GM23338 (cell line): ENCODE measurements at regions not wholly inside any gene's neighbourhood (a gene's known extent, or its start where the extent isn't known, plus 50 kb on each side); places are given as distances from the start of the nearest gene placed in this dataset.

Source experiments
- ATAC-seq: fragments of 200-7000 bp; cut with Tn5 transposase; 3 replicates; pipeline ENCODE4 v1.9.1; 2020
- DNase-seq: peaks from one replicate; pipeline ENCODE4 v3.0.0-alpha.2; 2015; ENCODE audit warnings: low spot score
- H2AFZ ChIP-seq: fragments of 200-600 bp; sonication (generic); 2 replicates; pipeline ENCODE4 v1.8.0; 2016; ENCODE audit warnings: antibody characterized with exemption, mild to moderate bottlenecking, moderate library complexity
- H3F3A ChIP-seq: fragments of 200-600 bp; sonication (generic); replicated peaks from 2 replicates; pipeline ENCODE4 v1.8.0; 2017; ENCODE audit warnings: antibody characterized with exemption, mixed run types, low read depth
- H3K27ac ChIP-seq: fragments of 200-600 bp; sonication (generic); 2 replicates; pipeline ENCODE4 v1.6.1; 2016; ENCODE audit warnings: low read depth
- H3K27me3 ChIP-seq: fragments of 200-600 bp; sonication (generic); 2 replicates; pipeline ENCODE4 v1.8.0; 2016; ENCODE audit warnings: mild to moderate bottlenecking, mixed run types, moderate library complexity; ENCODE audit not compliant: insufficient read depth
- H3K36me3 ChIP-seq: fragments of 200-600 bp; sonication (generic); 2 replicates; pipeline ENCODE4 v1.8.0; 2016; ENCODE audit warnings: mild to moderate bottlenecking; ENCODE audit not compliant: insufficient read depth
- H3K4me1 ChIP-seq: fragments of 200-600 bp; sonication (generic); 2 replicates; pipeline ENCODE4 v1.8.0; 2016; ENCODE audit warnings: mild to moderate bottlenecking, moderate library complexity; ENCODE audit not compliant: insufficient read depth
- H3K4me2 ChIP-seq: fragments of 200-600 bp; sonication (generic); 2 replicates; pipeline ENCODE4 v1.7.1; 2017; ENCODE audit warnings: mixed run types
- H3K4me3 ChIP-seq: fragments of 200-600 bp; sonication (generic); 2 replicates; pipeline ENCODE4 v1.6.1; 2016; ENCODE audit warnings: mixed run types
- H3K79me2 ChIP-seq: fragments of 200-600 bp; sonication (generic); replicated peaks from 2 replicates; pipeline ENCODE4 v1.8.0; 2017; ENCODE audit warnings: mild to moderate bottlenecking; ENCODE audit not compliant: insufficient read depth
- H3K9me2 ChIP-seq: fragments of 200-600 bp; sonication (generic); 2 replicates; pipeline ENCODE4 v1.8.0; 2017; ENCODE audit not compliant: insufficient read depth
- H4K20me1 ChIP-seq: fragments of 200-600 bp; sonication (generic); replicated peaks from 2 replicates; pipeline ENCODE4 v1.8.0; 2017; ENCODE audit warnings: mild to moderate bottlenecking; ENCODE audit not compliant: insufficient read depth
- H3K27ac Mint-ChIP-seq: 2 replicates; pipeline ENCODE4 v1.8.0; 2020; ENCODE audit warnings: inconsistent platforms, mild to moderate bottlenecking, moderate library complexity, mixed read lengths
- H3K27me3 Mint-ChIP-seq: 3 replicates; pipeline ENCODE4 v1.8.0; 2022; ENCODE audit warnings: low read depth, mild to moderate bottlenecking, moderate library complexity, mixed read lengths, inconsistent platforms; ENCODE audit not compliant: insufficient read depth, poor library complexity
- H3K36me3 Mint-ChIP-seq: 3 replicates; pipeline ENCODE4 v1.8.0; 2021; ENCODE audit warnings: low read depth, mild to moderate bottlenecking, inconsistent platforms, moderate library complexity, mixed read lengths
- H3K4me1 Mint-ChIP-seq: 3 replicates; pipeline ENCODE4 v1.8.0; 2020; ENCODE audit warnings: mild to moderate bottlenecking, inconsistent platforms, mixed read lengths
- H3K4me3 Mint-ChIP-seq: 3 replicates; pipeline ENCODE4 v1.8.0; 2021; ENCODE audit warnings: moderate library complexity, mild to moderate bottlenecking, inconsistent platforms, mixed read lengths
- H3K9me3 Mint-ChIP-seq: 3 replicates; pipeline ENCODE4 v1.8.0; 2020; ENCODE audit warnings: moderate library complexity, mild to moderate bottlenecking, inconsistent platforms, mixed read lengths
- CREB1 ChIP-seq: fragments of 250-450 bp; sonication (Bioruptor Pico); IDR thresholded peaks from 2 replicates; pipeline ENCODE4 v1.5.0; 2020; ENCODE audit warnings: low read depth, mild to moderate bottlenecking, moderate library complexity
- ETS1 ChIP-seq: IDR thresholded peaks from 2 replicates; pipeline ENCODE4 v1.6.1; 2016; ENCODE audit warnings: antibody characterized with exemption
- EZH2 ChIP-seq: fragments of 200-600 bp; sonication (generic); IDR thresholded peaks from one replicate; pipeline ENCODE4 v1.8.0; 2017; ENCODE audit warnings: antibody characterized with exemption, mild to moderate bottlenecking, low read depth; ENCODE audit not compliant: unreplicated experiment
- EZH2phosphoT487 ChIP-seq: fragments of 200-600 bp; sonication (generic); IDR thresholded peaks from one replicate; pipeline ENCODE4 v1.8.1; 2018; ENCODE audit warnings: antibody characterized with exemption; ENCODE audit not compliant: unreplicated experiment
- STAT1 ChIP-seq: IDR thresholded peaks from one replicate; pipeline ENCODE4 v1.6.1; 2016; ENCODE audit warnings: antibody characterized with exemption; ENCODE audit not compliant: unreplicated experiment
- ZNF114 ChIP-seq: fragments of 250-450 bp; sonication (Bioruptor Pico); IDR thresholded peaks from 2 replicates; pipeline ENCODE4 v1.5.0; 2020; ENCODE audit warnings: mild to moderate bottlenecking, moderate library complexity
- ZNF331 ChIP-seq: fragments of 250-450 bp; sonication (Bioruptor Pico); IDR thresholded peaks from 2 replicates; pipeline ENCODE4 v1.5.0; 2020; ENCODE audit warnings: low read depth, mild to moderate bottlenecking, moderate library complexity
- TF ChIP-seq, protein P1 (sequence below): fragments of 250-450 bp; sonication (Bioruptor Pico); IDR thresholded peaks from 2 replicates; pipeline ENCODE4 v1.5.0; 2020; ENCODE audit warnings: mild to moderate bottlenecking, moderate library complexity
- TF ChIP-seq, protein P2 (sequence below): IDR thresholded peaks from one replicate; pipeline ENCODE4 v1.6.1; 2018; ENCODE audit warnings: antibody characterized with exemption; ENCODE audit not compliant: unreplicated experiment
- TF ChIP-seq, protein P3 (sequence below), 2 experiments: fragments of 200-600 bp in 1 of 2; sonication (generic) in 1 of 2; conservative IDR thresholded peaks; 2 replicates each; pipeline versions ENCODE4 v1.5.1 to v1.6.1; 2016 to 2017; ENCODE audit warnings: antibody characterized with exemption in 2 of 2, low read depth in 2 of 2, mild to moderate bottlenecking in 2 of 2, moderate library complexity in 1 of 2

DNA sequence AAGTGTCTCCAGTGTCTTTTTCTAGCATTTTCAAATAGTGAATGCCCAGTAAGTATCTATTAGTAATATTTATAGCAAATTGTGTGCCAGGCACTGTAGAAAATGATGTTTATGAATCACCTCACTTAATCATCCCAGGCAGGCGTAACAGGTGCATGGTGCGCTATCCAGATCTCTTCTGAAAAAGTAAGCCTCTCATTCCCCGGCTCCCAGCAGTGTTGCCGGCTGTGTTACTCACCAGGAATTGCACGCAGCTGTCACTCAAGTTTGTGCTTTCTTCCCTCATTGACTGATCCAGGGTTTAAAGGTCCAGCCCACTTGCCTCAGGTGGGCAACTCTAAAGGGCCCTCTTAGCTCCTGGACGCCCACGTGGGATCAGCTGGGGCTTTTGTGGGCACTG lies 173.8 kb upstream of the RASSF8 start (continued):
- TF ChIP-seq, protein P1, sequence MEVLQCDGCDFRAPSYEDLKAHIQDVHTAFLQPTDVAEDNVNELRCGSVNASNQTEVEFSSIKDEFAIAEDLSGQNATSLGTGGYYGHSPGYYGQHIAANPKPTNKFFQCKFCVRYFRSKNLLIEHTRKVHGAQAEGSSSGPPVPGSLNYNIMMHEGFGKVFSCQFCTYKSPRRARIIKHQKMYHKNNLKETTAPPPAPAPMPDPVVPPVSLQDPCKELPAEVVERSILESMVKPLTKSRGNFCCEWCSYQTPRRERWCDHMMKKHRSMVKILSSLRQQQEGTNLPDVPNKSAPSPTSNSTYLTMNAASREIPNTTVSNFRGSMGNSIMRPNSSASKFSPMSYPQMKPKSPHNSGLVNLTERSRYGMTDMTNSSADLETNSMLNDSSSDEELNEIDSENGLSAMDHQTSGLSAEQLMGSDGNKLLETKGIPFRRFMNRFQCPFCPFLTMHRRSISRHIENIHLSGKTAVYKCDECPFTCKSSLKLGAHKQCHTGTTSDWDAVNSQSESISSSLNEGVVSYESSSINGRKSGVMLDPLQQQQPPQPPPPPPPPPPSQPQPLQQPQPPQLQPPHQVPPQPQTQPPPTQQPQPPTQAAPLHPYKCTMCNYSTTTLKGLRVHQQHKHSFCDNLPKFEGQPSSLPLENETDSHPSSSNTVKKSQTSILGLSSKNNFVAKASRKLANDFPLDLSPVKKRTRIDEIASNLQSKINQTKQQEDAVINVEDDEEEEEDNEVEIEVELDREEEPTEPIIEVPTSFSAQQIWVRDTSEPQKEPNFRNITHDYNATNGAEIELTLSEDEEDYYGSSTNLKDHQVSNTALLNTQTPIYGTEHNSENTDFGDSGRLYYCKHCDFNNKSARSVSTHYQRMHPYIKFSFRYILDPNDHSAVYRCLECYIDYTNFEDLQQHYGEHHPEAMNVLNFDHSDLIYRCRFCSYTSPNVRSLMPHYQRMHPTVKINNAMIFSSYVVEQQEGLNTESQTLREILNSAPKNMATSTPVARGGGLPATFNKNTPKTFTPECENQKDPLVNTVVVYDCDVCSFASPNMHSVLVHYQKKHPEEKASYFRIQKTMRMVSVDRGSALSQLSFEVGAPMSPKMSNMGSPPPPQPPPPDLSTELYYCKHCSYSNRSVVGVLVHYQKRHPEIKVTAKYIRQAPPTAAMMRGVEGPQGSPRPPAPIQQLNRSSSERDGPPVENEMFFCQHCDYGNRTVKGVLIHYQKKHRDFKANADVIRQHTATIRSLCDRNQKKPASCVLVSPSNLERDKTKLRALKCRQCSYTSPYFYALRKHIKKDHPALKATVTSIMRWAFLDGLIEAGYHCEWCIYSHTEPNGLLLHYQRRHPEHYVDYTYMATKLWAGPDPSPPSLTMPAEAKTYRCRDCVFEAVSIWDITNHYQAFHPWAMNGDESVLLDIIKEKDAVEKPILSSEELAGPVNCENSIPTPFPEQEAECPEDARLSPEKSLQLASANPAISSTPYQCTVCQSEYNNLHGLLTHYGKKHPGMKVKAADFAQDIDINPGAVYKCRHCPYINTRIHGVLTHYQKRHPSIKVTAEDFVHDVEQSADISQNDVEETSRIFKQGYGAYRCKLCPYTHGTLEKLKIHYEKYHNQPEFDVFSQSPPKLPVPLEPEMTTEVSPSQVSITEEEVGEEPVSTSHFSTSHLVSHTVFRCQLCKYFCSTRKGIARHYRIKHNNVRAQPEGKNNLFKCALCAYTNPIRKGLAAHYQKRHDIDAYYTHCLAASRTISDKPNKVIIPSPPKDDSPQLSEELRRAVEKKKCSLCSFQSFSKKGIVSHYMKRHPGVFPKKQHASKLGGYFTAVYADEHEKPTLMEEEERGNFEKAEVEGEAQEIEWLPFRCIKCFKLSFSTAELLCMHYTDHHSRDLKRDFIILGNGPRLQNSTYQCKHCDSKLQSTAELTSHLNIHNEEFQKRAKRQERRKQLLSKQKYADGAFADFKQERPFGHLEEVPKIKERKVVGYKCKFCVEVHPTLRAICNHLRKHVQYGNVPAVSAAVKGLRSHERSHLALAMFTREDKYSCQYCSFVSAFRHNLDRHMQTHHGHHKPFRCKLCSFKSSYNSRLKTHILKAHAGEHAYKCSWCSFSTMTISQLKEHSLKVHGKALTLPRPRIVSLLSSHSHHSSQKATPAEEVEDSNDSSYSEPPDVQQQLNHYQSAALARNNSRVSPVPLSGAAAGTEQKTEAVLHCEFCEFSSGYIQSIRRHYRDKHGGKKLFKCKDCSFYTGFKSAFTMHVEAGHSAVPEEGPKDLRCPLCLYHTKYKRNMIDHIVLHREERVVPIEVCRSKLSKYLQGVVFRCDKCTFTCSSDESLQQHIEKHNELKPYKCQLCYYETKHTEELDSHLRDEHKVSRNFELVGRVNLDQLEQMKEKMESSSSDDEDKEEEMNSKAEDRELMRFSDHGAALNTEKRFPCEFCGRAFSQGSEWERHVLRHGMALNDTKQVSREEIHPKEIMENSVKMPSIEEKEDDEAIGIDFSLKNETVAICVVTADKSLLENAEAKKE (CRISPR knock-in tag) = no peak
- TF ChIP-seq ETS1 = no peak
- no peak for TF ChIP-seq STAT1

GRCh38 chr12:25785134-25785533 lies 173.3 kb upstream of the RASSF8 start:
- no peak for ATAC-seq
- Mint-ChIP-seq H3K27me3 (no peaks in the 10 kb centered on the region), H3K4me3 (no peak overlapping the region), H3K9me3 (no peaks in the 10 kb centered on the region), H3K36me3 (no peaks in the 10 kb centered on the region), H3K4me1 (peaks cover 10% of the 10 kb centered on the region), H3K27ac (no peak overlapping the region)
- no peak overlapping the region for H3K4me3 ChIP-seq
- no peaks in the 10 kb centered on the region for H3K36me3 ChIP-seq
- H3K27me3 ChIP-seq = no peaks in the 10 kb centered on the region
- no peak overlapping the region for H2AFZ ChIP-seq
- no peak overlapping the region for H3K27ac ChIP-seq
- no peaks in the 10 kb centered on the region for H3K79me2 ChIP-seq
- H3K4me1 ChIP-seq = 0 out of 2 replicates have a peak, but pooled peaks cover 7% of the 10 kb centered on the region
- no peak overlapping the region for H3K4me2 ChIP-seq
- no peaks in the 10 kb centered on the region for H3K9me2 ChIP-seq
- H4K20me1 ChIP-seq = no peaks in the 10 kb centered on the region
- no peak for DNase-seq
- no peaks in the 10 kb centered on the region for H3F3A ChIP-seq
- no peak for TF ChIP-seq EZH2phosphoT487
- TF ChIP-seq, protein P2, sequence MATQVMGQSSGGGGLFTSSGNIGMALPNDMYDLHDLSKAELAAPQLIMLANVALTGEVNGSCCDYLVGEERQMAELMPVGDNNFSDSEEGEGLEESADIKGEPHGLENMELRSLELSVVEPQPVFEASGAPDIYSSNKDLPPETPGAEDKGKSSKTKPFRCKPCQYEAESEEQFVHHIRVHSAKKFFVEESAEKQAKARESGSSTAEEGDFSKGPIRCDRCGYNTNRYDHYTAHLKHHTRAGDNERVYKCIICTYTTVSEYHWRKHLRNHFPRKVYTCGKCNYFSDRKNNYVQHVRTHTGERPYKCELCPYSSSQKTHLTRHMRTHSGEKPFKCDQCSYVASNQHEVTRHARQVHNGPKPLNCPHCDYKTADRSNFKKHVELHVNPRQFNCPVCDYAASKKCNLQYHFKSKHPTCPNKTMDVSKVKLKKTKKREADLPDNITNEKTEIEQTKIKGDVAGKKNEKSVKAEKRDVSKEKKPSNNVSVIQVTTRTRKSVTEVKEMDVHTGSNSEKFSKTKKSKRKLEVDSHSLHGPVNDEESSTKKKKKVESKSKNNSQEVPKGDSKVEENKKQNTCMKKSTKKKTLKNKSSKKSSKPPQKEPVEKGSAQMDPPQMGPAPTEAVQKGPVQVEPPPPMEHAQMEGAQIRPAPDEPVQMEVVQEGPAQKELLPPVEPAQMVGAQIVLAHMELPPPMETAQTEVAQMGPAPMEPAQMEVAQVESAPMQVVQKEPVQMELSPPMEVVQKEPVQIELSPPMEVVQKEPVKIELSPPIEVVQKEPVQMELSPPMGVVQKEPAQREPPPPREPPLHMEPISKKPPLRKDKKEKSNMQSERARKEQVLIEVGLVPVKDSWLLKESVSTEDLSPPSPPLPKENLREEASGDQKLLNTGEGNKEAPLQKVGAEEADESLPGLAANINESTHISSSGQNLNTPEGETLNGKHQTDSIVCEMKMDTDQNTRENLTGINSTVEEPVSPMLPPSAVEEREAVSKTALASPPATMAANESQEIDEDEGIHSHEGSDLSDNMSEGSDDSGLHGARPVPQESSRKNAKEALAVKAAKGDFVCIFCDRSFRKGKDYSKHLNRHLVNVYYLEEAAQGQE = no peak
- TF ChIP-seq ZNF114 = no peak
- no peak for TF ChIP-seq ZNF331
- TF ChIP-seq, protein P3, sequence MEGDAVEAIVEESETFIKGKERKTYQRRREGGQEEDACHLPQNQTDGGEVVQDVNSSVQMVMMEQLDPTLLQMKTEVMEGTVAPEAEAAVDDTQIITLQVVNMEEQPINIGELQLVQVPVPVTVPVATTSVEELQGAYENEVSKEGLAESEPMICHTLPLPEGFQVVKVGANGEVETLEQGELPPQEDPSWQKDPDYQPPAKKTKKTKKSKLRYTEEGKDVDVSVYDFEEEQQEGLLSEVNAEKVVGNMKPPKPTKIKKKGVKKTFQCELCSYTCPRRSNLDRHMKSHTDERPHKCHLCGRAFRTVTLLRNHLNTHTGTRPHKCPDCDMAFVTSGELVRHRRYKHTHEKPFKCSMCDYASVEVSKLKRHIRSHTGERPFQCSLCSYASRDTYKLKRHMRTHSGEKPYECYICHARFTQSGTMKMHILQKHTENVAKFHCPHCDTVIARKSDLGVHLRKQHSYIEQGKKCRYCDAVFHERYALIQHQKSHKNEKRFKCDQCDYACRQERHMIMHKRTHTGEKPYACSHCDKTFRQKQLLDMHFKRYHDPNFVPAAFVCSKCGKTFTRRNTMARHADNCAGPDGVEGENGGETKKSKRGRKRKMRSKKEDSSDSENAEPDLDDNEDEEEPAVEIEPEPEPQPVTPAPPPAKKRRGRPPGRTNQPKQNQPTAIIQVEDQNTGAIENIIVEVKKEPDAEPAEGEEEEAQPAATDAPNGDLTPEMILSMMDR (conservative IDR thresholded peaks at IDR 0.05; ENCODE audit: low read depth in 2 of 2) = no peak
- TF ChIP-seq CREB1 (CRISPR knock-in tag) = no peak
- TF ChIP-seq EZH2 = no peak
- no peak for TF ChIP-seq ETS1
- TF ChIP-seq STAT1 = no peak
